Right atrium auricular region (tissue), 2 donors: ENCODE measurements at regions not wholly inside any gene's neighbourhood (a gene's known extent, or its start where the extent isn't known, plus 50 kb on each side); places are given as distances from the start of the nearest gene placed in this dataset.

Experiments used
- DNase-seq: peaks from one replicate; pipeline ENCODE4 v3.0.0-alpha.2; 2019; ENCODE audit warnings: low spot score
- H3K27ac ChIP-seq, 2 donors: fragments of 200-600 bp; sonication (generic); 1 replicate in 1 of 2; 2 replicates in 1 of 2; pipeline ENCODE4 v1.5.1; 2016 to 2019
- H3K27me3 ChIP-seq, 2 donors: fragments of 200-600 bp; sonication (generic); one replicate each; pipeline versions ENCODE4 v1.5.1 to v1.6.0; 2017 to 2019
- H3K36me3 ChIP-seq: fragments of 200-600 bp; sonication (generic); one replicate; pipeline ENCODE4 v1.5.1; 2016
- H3K4me1 ChIP-seq, 2 donors: fragments of 200-600 bp; sonication (generic); one replicate each; pipeline versions ENCODE4 v1.5.1 to v1.6.0; 2017 to 2019
- H3K4me3 ChIP-seq, 2 donors: fragments of 200-600 bp; sonication (generic); 1 replicate in 1 of 2; 2 replicates in 1 of 2; pipeline ENCODE4 v1.5.1; 2017 to 2019; ENCODE audit warnings: mild to moderate bottlenecking in 1 of 2, moderate library complexity in 1 of 2
- H3K9me3 ChIP-seq, 2 donors: fragments of 200-600 bp; sonication (generic); one replicate each; pipeline ENCODE4 v1.5.1; 2019
- CTCF ChIP-seq, 2 donors: fragments of 200-600 bp; sonication (generic); IDR thresholded peaks; one replicate each; pipeline ENCODE4 v1.5.1; 2019; ENCODE audit warnings: antibody characterized with exemption in 2 of 2

- Histone ChIP-seq H3K9me3 (no peaks in the 10 kb centered on the region), H3K4me3 (no peak overlapping the region), H3K4me1 (no peaks in the 10 kb centered on the region), H3K36me3 (no peaks in the 10 kb centered on the region), H3K27ac (no peak overlapping the region), H3K27me3 (no peaks in the 10 kb centered on the region)
- no peak for TF ChIP-seq CTCF (IDR thresholded peaks at IDR 0.05)
- DNase-seq = no peak
Observed at GRCh38 chr6:91462241-91462640, 875.4 kb upstream of the MAP3K7 start.

- Histone ChIP-seq H3K27me3 (no peaks in the 10 kb centered on the region), H3K9me3 (no peaks in the 10 kb centered on the region), H3K36me3 (no peaks in the 10 kb centered on the region), H3K4me3 (no peak overlapping the region), H3K27ac (no peak overlapping the region), H3K4me1 (no peaks in the 10 kb centered on the region)
- no peak for TF ChIP-seq CTCF (IDR thresholded peaks at IDR 0.05)
- no peak for DNase-seq
Observed at GRCh38 chr6:91453224-91453878, 866.5 kb upstream of the MAP3K7 start.

- DNase-seq = no peak
- H3K36me3 ChIP-seq = no peaks in the 10 kb centered on the region
- H3K9me3 ChIP-seq = no peaks in the 10 kb centered on the region
- H3K27ac ChIP-seq = no peak overlapping the region
- no peak for TF ChIP-seq CTCF (IDR thresholded peaks at IDR 0.05)
- H3K27me3 ChIP-seq = no peaks in the 10 kb centered on the region
- no peak overlapping the region for H3K4me3 ChIP-seq
- H3K4me1 ChIP-seq = no peaks in the 10 kb centered on the region
Observed at GRCh38 chr6:91449539-91449938, 862.7 kb upstream of the MAP3K7 start.

- H3K4me3 ChIP-seq = no peak overlapping the region
- H3K4me1 ChIP-seq = no peaks in the 10 kb centered on the region
- no peaks in the 10 kb centered on the region for H3K27me3 ChIP-seq
- TF ChIP-seq CTCF (IDR thresholded peaks at IDR 0.05) = no peak
- no peaks in the 10 kb centered on the region for H3K36me3 ChIP-seq
- H3K9me3 ChIP-seq = no peaks in the 10 kb centered on the region
- DNase-seq = no peak
- H3K27ac ChIP-seq = no peak overlapping the region
Observed at GRCh38 chr6:91447530-91448254, 860.8 kb upstream of the MAP3K7 start.

- no peak for DNase-seq
- Histone ChIP-seq H3K27ac (no peak overlapping the region), H3K36me3 (no peaks in the 10 kb centered on the region), H3K4me1 (no peaks in the 10 kb centered on the region), H3K4me3 (no peak overlapping the region), H3K27me3 (no peaks in the 10 kb centered on the region), H3K9me3 (no peaks in the 10 kb centered on the region)
- no peak for TF ChIP-seq CTCF (IDR thresholded peaks at IDR 0.05)
Observed at GRCh38 chr6:91447081-91447480, 860.2 kb upstream of the MAP3K7 start.
